ENCODE measurements at regions not wholly inside any gene's neighbourhood (a gene's known extent, or its start where the extent isn't known, plus 50 kb on each side); places are given as distances from the start of the nearest gene placed in this dataset.

- Histone ChIP-seq H3K9me3 (no peaks in the 10 kb centered on the region), H3K27ac (no peak overlapping the region), H3K4me1 (no peaks in the 10 kb centered on the region), H3K36me3 (no peaks in the 10 kb centered on the region), H3K27me3 (peaks cover 17% of the 10 kb centered on the region), H3K4me3 (no peak overlapping the region)
- no peak for DNase-seq (ENCODE audit: low spot score in 2 of 2)
- no peak for TF ChIP-seq EP300 (IDR thresholded peaks at IDR 0.05)
- no peak for TF ChIP-seq POLR2A (IDR thresholded peaks at IDR 0.05)
- TF ChIP-seq POLR2AphosphoS5 (IDR thresholded peaks at IDR 0.05) = no peak
- TF ChIP-seq CTCF (IDR thresholded peaks at IDR 0.05) = no peak
- WGBS = 46% methylated on average over 13 of the region's 13 CpGs
These were observed 805.4 kb downstream of the VRK1 start for GRCh38 chr14:97602438-97603117.

GRCh38 chr14:97603201-97603600, 806.0 kb downstream of the VRK1 start:
- no peak for TF ChIP-seq POLR2A (IDR thresholded peaks at IDR 0.05)
- no peak for TF ChIP-seq CTCF (IDR thresholded peaks at IDR 0.05)
- Histone ChIP-seq H3K9me3 (no peaks in the 10 kb centered on the region), H3K27me3 (peaks cover 17% of the 10 kb centered on the region), H3K4me3 (no peak overlapping the region), H3K4me1 (no peaks in the 10 kb centered on the region), H3K36me3 (no peaks in the 10 kb centered on the region), H3K27ac (no peak overlapping the region)
- 89% methylated on average over 3 of the region's 3 CpGs for WGBS
- DNase-seq (ENCODE audit: low spot score in 2 of 2) = no peak

- 78% methylated on average over 4 of the region's 6 CpGs for WGBS
- no peaks in the 10 kb centered on the region for H3K4me1 ChIP-seq
- H3K27me3 ChIP-seq = peaks cover 17% of the 10 kb centered on the region
- DNase-seq (ENCODE audit: low spot score in 2 of 2) = no peak
- no peak for TF ChIP-seq EP300 (IDR thresholded peaks at IDR 0.05)
- TF ChIP-seq POLR2AphosphoS5 (IDR thresholded peaks at IDR 0.05) = no peak
- no peak for TF ChIP-seq CTCF (IDR thresholded peaks at IDR 0.05)
- TF ChIP-seq POLR2A (IDR thresholded peaks at IDR 0.05) = no peak
- no peak overlapping the region for H3K27ac ChIP-seq
- H3K36me3 ChIP-seq = no peaks in the 10 kb centered on the region
- no peaks in the 10 kb centered on the region for H3K9me3 ChIP-seq
- H3K4me3 ChIP-seq = no peak overlapping the region
These were observed 807.5 kb downstream of the VRK1 start for GRCh38 chr14:97604731-97605130.

- no peak for DNase-seq (ENCODE audit: low spot score in 2 of 2)
- TF ChIP-seq EP300 (IDR thresholded peaks at IDR 0.05) (no peak), CTCF (IDR thresholded peaks at IDR 0.05) (no peak), POLR2AphosphoS5 (IDR thresholded peaks at IDR 0.05) (no peak), POLR2A (IDR thresholded peaks at IDR 0.05) (no peak)
- WGBS = 88% methylated on average over 3 of the region's 3 CpGs
These were observed 821.2 kb downstream of the VRK1 start for GRCh38 chr14:97618401-97618800.

GRCh38 chr14:97618917-97619690, 821.9 kb downstream of the VRK1 start:
- 74% methylated on average over 1 of the region's 1 CpG for WGBS
- H3K27me3 ChIP-seq = no peaks in the 10 kb centered on the region
- H3K36me3 ChIP-seq = no peaks in the 10 kb centered on the region
- no peaks in the 10 kb centered on the region for H3K4me1 ChIP-seq
- TF ChIP-seq POLR2AphosphoS5 (IDR thresholded peaks at IDR 0.05) (no peak), EP300 (IDR thresholded peaks at IDR 0.05) (no peak), CTCF (IDR thresholded peaks at IDR 0.05) (no peak), POLR2A (IDR thresholded peaks at IDR 0.05) (no peak)
- H3K4me3 ChIP-seq = no peak overlapping the region
- no peaks in the 10 kb centered on the region for H3K9me3 ChIP-seq
- DNase-seq (ENCODE audit: low spot score in 2 of 2) = no peak
- no peak overlapping the region for H3K27ac ChIP-seq

More at GRCh38 chr14:97618401-97618800, 821.2 kb downstream of the VRK1 start:
- Histone ChIP-seq H3K9me3 (no peaks in the 10 kb centered on the region), H3K27me3 (no peaks in the 10 kb centered on the region), H3K36me3 (no peaks in the 10 kb centered on the region), H3K4me1 (no peaks in the 10 kb centered on the region), H3K27ac (no peak overlapping the region), H3K4me3 (no peak overlapping the region)

All from suprapubic skin (tissue), 4 donors.